ENCODE measurements at regions not wholly inside any gene's neighbourhood (a gene's known extent, or its start where the extent isn't known, plus 50 kb on each side); places are given as distances from the start of the nearest gene placed in this dataset.

GRCh38 chr1:56442290-56442877 is 137.0 kb downstream of the PLPP3 start:
- no peak for DNase-seq

GRCh38 chr1:56441601-56442000 is 137.8 kb downstream of the PLPP3 start:
- DNase-seq: no peak

GRCh38 chr1:56439610-56440264 is 139.6 kb downstream of the PLPP3 start:
- no peak for DNase-seq

GRCh38 chr1:56438901-56439551 is 140.3 kb downstream of the PLPP3 start:
- no peak for DNase-seq

GRCh38 chr1:56437959-56438358 is 141.4 kb downstream of the PLPP3 start:
- DNase-seq: no peak

GRCh38 chr1:56436912-56437417 is 142.4 kb downstream of the PLPP3 start:
- DNase-seq: no peak

- DNase-seq: no peak
Observed at GRCh38 chr1:56436296-56436695, 143.1 kb downstream of the PLPP3 start.

GRCh38 chr1:56435434-56436262 is 143.7 kb downstream of the PLPP3 start:
- DNase-seq: no peak

GRCh38 chr1:56434740-56435139 is 144.6 kb downstream of the PLPP3 start:
- no peak for DNase-seq

- no peak for DNase-seq
Observed at GRCh38 chr1:56434025-56434424, 145.3 kb downstream of the PLPP3 start.

GRCh38 chr1:56433056-56433577 is 146.2 kb downstream of the PLPP3 start:
- DNase-seq: no peak

GRCh38 chr1:56432166-56432971 is 147.0 kb downstream of the PLPP3 start:
- DNase-seq: no peak

- no peak for DNase-seq
Observed at GRCh38 chr1:56430141-56430839, 149.1 kb downstream of the PLPP3 start.

- no peak for DNase-seq
Observed at GRCh38 chr1:56429288-56429687, 150.1 kb downstream of the PLPP3 start.

GRCh38 chr1:56426587-56427381 is 152.6 kb downstream of the PLPP3 start:
- DNase-seq: no peak

GRCh38 chr1:56425494-56426037 is 153.8 kb downstream of the PLPP3 start:
- DNase-seq: no peak

- no peak for DNase-seq
Observed at GRCh38 chr1:56424744-56425493, 154.4 kb downstream of the PLPP3 start.

GRCh38 chr1:56423716-56424115 is 155.6 kb downstream of the PLPP3 start:
- no peak for DNase-seq

GRCh38 chr1:56418151-56418631 is 161.2 kb downstream of the PLPP3 start:
- no peak for DNase-seq
